ENCODE measurements at regions not wholly inside any gene's neighbourhood (a gene's known extent, or its start where the extent isn't known, plus 50 kb on each side); places are given as distances from the start of the nearest gene placed in this dataset.
"Not testable (repeated sequence)": the region's sequence is repeated elsewhere in the genome, so short reads cannot be mapped to it uniquely, and the experiment has no call there.

- DNase-seq (ENCODE audit: low read depth) = no peak
Measured at GRCh38 chr2:8253781-8254180, 428.1 kb upstream of the ID2 start.

GRCh38 chr2:8254214-8254613 is 427.6 kb upstream of the ID2 start:
- not testable (repeated sequence) for DNase-seq (ENCODE audit: low read depth)

- DNase-seq (ENCODE audit: low read depth) = no peak
Measured at GRCh38 chr2:8254791-8255447, 426.9 kb upstream of the ID2 start.

GRCh38 chr2:8255448-8255800 is 426.4 kb upstream of the ID2 start:
- DNase-seq (ENCODE audit: low read depth) = peak; percentile 27

- DNase-seq (ENCODE audit: low read depth) = no peak
Measured at GRCh38 chr2:8256905-8257304, 425.0 kb upstream of the ID2 start.

- DNase-seq (ENCODE audit: low read depth) = no peak
Measured at GRCh38 chr2:8257502-8257901, 424.4 kb upstream of the ID2 start.

GRCh38 chr2:8258406-8258805 is 423.4 kb upstream of the ID2 start:
- DNase-seq (ENCODE audit: low read depth) = peak; percentile 24

GRCh38 chr2:8259106-8259840 is 422.6 kb upstream of the ID2 start:
- no peak for DNase-seq (ENCODE audit: low read depth)

GRCh38 chr2:8259841-8260178 is 422.0 kb upstream of the ID2 start:
- DNase-seq (ENCODE audit: low read depth) = no peak

- DNase-seq (ENCODE audit: low read depth) = no peak
Measured at GRCh38 chr2:8260213-8260612, 421.6 kb upstream of the ID2 start.

GRCh38 chr2:8263901-8264300 is 418.0 kb upstream of the ID2 start:
- no peak for DNase-seq (ENCODE audit: low read depth)

- no peak for DNase-seq (ENCODE audit: low read depth)
Measured at GRCh38 chr2:8264981-8265380, 416.9 kb upstream of the ID2 start.

- DNase-seq (ENCODE audit: low read depth) = no peak
Measured at GRCh38 chr2:8265476-8266226, 416.2 kb upstream of the ID2 start.

- DNase-seq (ENCODE audit: low read depth) = no peak
Measured at GRCh38 chr2:8266563-8266962, 415.3 kb upstream of the ID2 start.

GRCh38 chr2:8267048-8267447 is 414.8 kb upstream of the ID2 start:
- DNase-seq (ENCODE audit: low read depth) = no peak

GRCh38 chr2:8267721-8268120 is 414.1 kb upstream of the ID2 start:
- no peak for DNase-seq (ENCODE audit: low read depth)

- DNase-seq (ENCODE audit: low read depth) = peak; percentile 87
Measured at GRCh38 chr2:8268172-8268783, 413.6 kb upstream of the ID2 start.

GRCh38 chr2:8270699-8271098 is 411.2 kb upstream of the ID2 start:
- no peak for DNase-seq (ENCODE audit: low read depth)

GRCh38 chr2:8271461-8271860 is 410.4 kb upstream of the ID2 start:
- no peak for DNase-seq (ENCODE audit: low read depth)

GRCh38 chr2:8276026-8276425 is 405.8 kb upstream of the ID2 start:
- no peak for DNase-seq (ENCODE audit: low read depth)

GRCh38 chr2:8277921-8278571 is 403.8 kb upstream of the ID2 start:
- DNase-seq (ENCODE audit: low read depth) = no peak

GRCh38 chr2:8278709-8279354 is 403.0 kb upstream of the ID2 start:
- no peak for DNase-seq (ENCODE audit: low read depth)

Data from RPMI7951 (cell line).